GM04503 (cell line): ENCODE measurements at regions not wholly inside any gene's neighbourhood (a gene's known extent, or its start where the extent isn't known, plus 50 kb on each side); places are given as distances from the start of the nearest gene placed in this dataset.

ENCODE experiments used
- DNase-seq: peaks from one replicate; pipeline ENCODE4 v3.0.0-alpha.2; 2012; ENCODE audit warnings: low read depth

- no peak for DNase-seq
Observed at GRCh38 chr2:144713410-144713809, 193.5 kb upstream of the ZEB2 start.

GRCh38 chr2:144712550-144712940, 192.6 kb upstream of the ZEB2 start:
- peak; percentile 23 for DNase-seq

- DNase-seq: no peak
Observed at GRCh38 chr2:144711630-144712549, 192.0 kb upstream of the ZEB2 start.

- DNase-seq: no peak
Observed at GRCh38 chr2:144711084-144711483, 191.2 kb upstream of the ZEB2 start.

GRCh38 chr2:144708626-144709025, 188.7 kb upstream of the ZEB2 start:
- DNase-seq: no peak

GRCh38 chr2:144707736-144708326, 187.9 kb upstream of the ZEB2 start:
- peak; percentile 3 for DNase-seq

- no peak for DNase-seq
Observed at GRCh38 chr2:144706647-144707046, 186.7 kb upstream of the ZEB2 start.

- no peak for DNase-seq
Observed at GRCh38 chr2:144705328-144706245, 185.7 kb upstream of the ZEB2 start.

- DNase-seq: no peak
Observed at GRCh38 chr2:144704709-144705095, 184.8 kb upstream of the ZEB2 start.

GRCh38 chr2:144703852-144704708, 184.2 kb upstream of the ZEB2 start:
- DNase-seq: peak; percentile 39

GRCh38 chr2:144702051-144702450, 182.1 kb upstream of the ZEB2 start:
- no peak for DNase-seq

- no peak for DNase-seq
Observed at GRCh38 chr2:144701259-144701658, 181.3 kb upstream of the ZEB2 start.

- no peak for DNase-seq
Observed at GRCh38 chr2:144698156-144698555, 178.2 kb upstream of the ZEB2 start.

- no peak for DNase-seq
Observed at GRCh38 chr2:144695657-144696056, 175.7 kb upstream of the ZEB2 start.

- DNase-seq: no peak
Observed at GRCh38 chr2:144694456-144694855, 174.5 kb upstream of the ZEB2 start.

- DNase-seq: no peak
Observed at GRCh38 chr2:144693179-144693578, 173.3 kb upstream of the ZEB2 start.

- DNase-seq: no peak
Observed at GRCh38 chr2:144692661-144693060, 172.7 kb upstream of the ZEB2 start.

GRCh38 chr2:144690771-144691170, 170.9 kb upstream of the ZEB2 start:
- no peak for DNase-seq

GRCh38 chr2:144686518-144687215, 166.7 kb upstream of the ZEB2 start:
- no peak for DNase-seq

GRCh38 chr2:144683966-144684365, 164.0 kb upstream of the ZEB2 start:
- no peak for DNase-seq
